Sigmoid colon (tissue), 4 donors: ENCODE measurements at regions not wholly inside any gene's neighbourhood (a gene's known extent, or its start where the extent isn't known, plus 50 kb on each side); places are given as distances from the start of the nearest gene placed in this dataset.

Experiments
- POLR2AphosphoS5 ChIP-seq, 4 donors: sonication (generic); formaldehyde crosslinking; IDR thresholded peaks; one replicate each; pipeline ENCODE4 v1.6.1; 2017; ENCODE audit warnings: antibody characterized with exemption in 4 of 4
- TF ChIP-seq, protein P1 (sequence below), 4 experiments: fragments of 450-650 bp in 3 of 4; fragments of 200-600 bp in 1 of 4; IDR thresholded peaks; one replicate each; pipeline ENCODE4 v1.5.1; 2016 to 2019; ENCODE audit warnings: antibody characterized with exemption in 4 of 4, mild to moderate bottlenecking in 3 of 4, moderate library complexity in 2 of 4

DNA sequence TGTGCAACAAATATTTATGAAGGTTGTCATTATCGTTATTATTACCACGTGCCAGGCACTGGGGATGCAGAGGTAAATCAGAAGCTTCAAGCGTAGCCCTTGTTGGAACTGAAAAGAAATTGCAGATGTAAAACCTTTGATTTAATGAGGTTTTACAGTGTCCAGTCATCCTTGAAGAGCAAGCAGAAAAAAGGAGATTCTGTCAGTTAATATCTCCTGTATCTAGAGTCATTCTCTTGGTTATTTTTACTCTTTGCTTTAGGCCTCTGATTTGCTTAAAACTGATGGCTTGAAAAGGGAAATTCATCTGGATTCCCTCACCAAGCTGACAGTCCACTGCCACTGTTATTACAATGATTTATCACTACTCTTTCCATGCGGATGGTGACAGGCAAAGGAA, 179.3 kb downstream of the GALC start:
- TF ChIP-seq, protein P1, sequence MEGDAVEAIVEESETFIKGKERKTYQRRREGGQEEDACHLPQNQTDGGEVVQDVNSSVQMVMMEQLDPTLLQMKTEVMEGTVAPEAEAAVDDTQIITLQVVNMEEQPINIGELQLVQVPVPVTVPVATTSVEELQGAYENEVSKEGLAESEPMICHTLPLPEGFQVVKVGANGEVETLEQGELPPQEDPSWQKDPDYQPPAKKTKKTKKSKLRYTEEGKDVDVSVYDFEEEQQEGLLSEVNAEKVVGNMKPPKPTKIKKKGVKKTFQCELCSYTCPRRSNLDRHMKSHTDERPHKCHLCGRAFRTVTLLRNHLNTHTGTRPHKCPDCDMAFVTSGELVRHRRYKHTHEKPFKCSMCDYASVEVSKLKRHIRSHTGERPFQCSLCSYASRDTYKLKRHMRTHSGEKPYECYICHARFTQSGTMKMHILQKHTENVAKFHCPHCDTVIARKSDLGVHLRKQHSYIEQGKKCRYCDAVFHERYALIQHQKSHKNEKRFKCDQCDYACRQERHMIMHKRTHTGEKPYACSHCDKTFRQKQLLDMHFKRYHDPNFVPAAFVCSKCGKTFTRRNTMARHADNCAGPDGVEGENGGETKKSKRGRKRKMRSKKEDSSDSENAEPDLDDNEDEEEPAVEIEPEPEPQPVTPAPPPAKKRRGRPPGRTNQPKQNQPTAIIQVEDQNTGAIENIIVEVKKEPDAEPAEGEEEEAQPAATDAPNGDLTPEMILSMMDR (IDR thresholded peaks at IDR 0.05): no peak
- TF ChIP-seq POLR2AphosphoS5 (IDR thresholded peaks at IDR 0.05): no peak
